ENCODE measurements at regions not wholly inside any gene's neighbourhood (a gene's known extent, or its start where the extent isn't known, plus 50 kb on each side); places are given as distances from the start of the nearest gene placed in this dataset.

DNA sequence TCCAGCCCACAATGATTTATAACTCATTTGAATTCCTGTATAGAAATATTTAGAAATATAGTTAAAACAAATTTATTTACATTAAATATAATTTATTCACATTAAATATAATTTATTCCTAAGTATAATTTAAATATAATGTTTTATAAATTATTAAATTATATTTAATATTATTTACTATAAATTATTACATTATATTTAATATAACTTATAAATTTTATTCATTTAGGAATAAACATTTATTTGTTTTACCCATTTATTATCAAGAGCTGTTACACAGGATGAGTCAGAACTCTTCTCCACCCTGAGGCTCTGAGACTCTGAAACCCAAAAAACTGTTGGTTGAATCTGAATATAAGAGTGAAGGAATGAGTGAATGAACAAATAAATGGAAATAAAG is 170.9 kb upstream of the OBI1 start:
- Histone ChIP-seq H3K4me3 (ENCODE audit: extremely low read depth, insufficient read depth, low read length, poor library complexity, severe bottlenecking) (no peak overlapping the region), H3K9me3 (ENCODE audit: control insufficient read depth, low read length) (no peaks in the 10 kb centered on the region), H3K36me3 (ENCODE audit: control insufficient read depth, insufficient read depth, low read length) (no peaks in the 10 kb centered on the region), H3K27ac (ENCODE audit: low read depth, low read length, severe bottlenecking) (no peak overlapping the region), H3K4me1 (ENCODE audit: control insufficient read depth, insufficient read depth, low read length, poor library complexity, severe bottlenecking) (no peaks in the 10 kb centered on the region)

DNA sequence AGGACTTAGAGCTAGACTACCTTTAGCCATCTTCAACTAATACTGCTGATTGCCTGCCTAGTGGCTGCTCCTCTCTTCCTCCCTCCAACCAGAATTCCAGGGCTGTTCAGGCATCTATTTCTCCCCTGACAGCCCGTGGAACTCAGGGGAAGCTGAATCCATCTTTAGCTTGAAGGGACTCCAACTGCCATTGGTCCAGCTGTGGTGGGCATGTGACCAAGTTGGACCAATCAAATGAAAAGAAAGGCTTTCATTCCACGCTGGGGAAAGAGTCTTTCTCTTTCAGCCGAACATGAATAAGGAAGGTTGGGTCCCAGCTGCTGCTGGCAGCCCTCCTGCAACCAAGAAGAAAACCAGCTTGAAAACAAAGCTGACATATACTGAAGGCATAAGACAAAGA is 168.5 kb upstream of the OBI1 start:
- Histone ChIP-seq H3K9me3 (ENCODE audit: control insufficient read depth, low read length) (no peaks in the 10 kb centered on the region), H3K27ac (ENCODE audit: low read depth, low read length, severe bottlenecking) (no peak overlapping the region), H3K4me1 (ENCODE audit: control insufficient read depth, insufficient read depth, low read length, poor library complexity, severe bottlenecking) (no peaks in the 10 kb centered on the region), H3K36me3 (ENCODE audit: control insufficient read depth, insufficient read depth, low read length) (no peaks in the 10 kb centered on the region), H3K4me3 (ENCODE audit: extremely low read depth, insufficient read depth, low read length, poor library complexity, severe bottlenecking) (no peak overlapping the region)
- 58 to 72% methylated on average over 3 of the region's 3 CpGs for WGBS, 2 experiments (ENCODE audit: insufficient coverage in 2 of 2)

DNA sequence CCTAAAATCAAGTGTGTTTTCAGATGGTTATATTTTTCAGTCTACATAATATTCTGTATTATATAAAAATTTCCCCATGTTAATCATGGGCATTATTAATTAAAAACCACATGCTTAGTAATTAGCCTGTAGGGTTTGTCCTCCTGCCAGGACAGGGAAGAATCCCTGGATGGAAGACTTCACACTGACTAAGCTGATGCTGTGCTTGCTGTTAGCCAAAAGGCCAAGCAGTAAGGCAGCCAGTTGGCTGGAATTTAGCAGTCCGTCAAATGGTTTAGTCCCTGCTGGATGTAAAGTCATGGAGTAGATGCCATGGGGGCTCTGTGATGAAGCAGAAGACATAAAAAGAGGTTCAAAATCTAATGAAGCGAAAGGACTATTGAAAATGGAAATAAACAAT is 168.0 kb upstream of the OBI1 start:
- Histone ChIP-seq H3K4me3 (ENCODE audit: extremely low read depth, insufficient read depth, low read length, poor library complexity, severe bottlenecking) (no peak overlapping the region), H3K27ac (ENCODE audit: low read depth, low read length, severe bottlenecking) (no peak overlapping the region), H3K4me1 (ENCODE audit: control insufficient read depth, insufficient read depth, low read length, poor library complexity, severe bottlenecking) (no peaks in the 10 kb centered on the region), H3K9me3 (ENCODE audit: control insufficient read depth, low read length) (no peaks in the 10 kb centered on the region), H3K36me3 (ENCODE audit: control insufficient read depth, insufficient read depth, low read length) (no peaks in the 10 kb centered on the region)
- WGBS, 2 experiments (ENCODE audit: insufficient coverage in 2 of 2) = 100% methylated on average over 1 of the region's 2 CpGs; no CpG with 5 or more reads in 1 of the 2 experiments

DNA sequence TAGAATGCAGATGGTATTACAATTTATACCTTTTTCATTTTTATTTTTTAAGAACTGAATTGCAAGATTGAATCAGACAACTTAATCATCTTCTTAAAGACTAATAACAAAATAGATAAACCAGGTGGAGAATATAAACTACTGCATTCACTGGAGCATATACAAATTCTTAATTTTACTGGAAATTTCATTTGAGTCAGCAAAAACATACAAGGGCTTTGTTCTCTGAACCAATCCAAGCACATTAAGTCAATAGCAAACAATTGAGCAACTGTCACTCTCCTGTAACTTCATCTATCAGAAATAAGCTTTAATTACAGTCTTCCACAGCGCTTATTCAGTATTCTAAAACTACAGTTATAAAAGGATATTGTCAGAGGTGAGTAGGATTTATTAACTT is 167.4 kb upstream of the OBI1 start:
- WGBS, 2 experiments (ENCODE audit: insufficient coverage in 2 of 2) = no CpG with 5 or more reads among the region's 1 CpG
- H3K9me3 ChIP-seq (ENCODE audit: control insufficient read depth, low read length) = no peaks in the 10 kb centered on the region
- no peaks in the 10 kb centered on the region for H3K4me1 ChIP-seq (ENCODE audit: control insufficient read depth, insufficient read depth, low read length, poor library complexity, severe bottlenecking)

DNA sequence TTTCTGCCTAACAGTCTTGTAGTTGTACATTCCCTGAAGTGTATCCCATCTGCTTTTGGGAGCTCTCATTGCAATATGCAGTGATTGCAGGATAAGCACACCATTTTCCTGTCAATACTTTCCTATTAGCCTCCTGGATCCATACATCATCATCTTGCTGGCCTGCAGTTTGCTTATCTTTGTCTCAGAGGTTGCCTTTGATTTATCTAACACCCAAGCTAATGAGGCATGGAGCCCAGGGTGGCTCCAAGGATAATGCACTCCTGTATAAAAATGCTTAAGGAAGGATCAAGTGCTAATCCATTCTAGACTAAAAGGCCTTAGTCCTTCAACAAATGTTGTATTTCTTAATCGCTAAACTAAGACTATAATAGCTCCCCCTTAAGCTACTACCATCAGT is 161.6 kb upstream of the OBI1 start:
- Histone ChIP-seq H3K4me3 (ENCODE audit: extremely low read depth, insufficient read depth, low read length, poor library complexity, severe bottlenecking) (no peak overlapping the region), H3K27ac (ENCODE audit: low read depth, low read length, severe bottlenecking) (no peak overlapping the region), H3K9me3 (ENCODE audit: control insufficient read depth, low read length) (no peaks in the 10 kb centered on the region), H3K4me1 (ENCODE audit: control insufficient read depth, insufficient read depth, low read length, poor library complexity, severe bottlenecking) (no peaks in the 10 kb centered on the region), H3K36me3 (ENCODE audit: control insufficient read depth, insufficient read depth, low read length) (no peaks in the 10 kb centered on the region)
- WGBS, 2 experiments (ENCODE audit: insufficient coverage in 2 of 2) = 92% methylated on average over 1 of the region's 1 CpG; no CpG with 5 or more reads in 1 of the 2 experiments

More for the DNA sequence above, 167.4 kb upstream of the OBI1 start:
- Histone ChIP-seq H3K27ac (ENCODE audit: low read depth, low read length, severe bottlenecking) (no peak overlapping the region), H3K36me3 (ENCODE audit: control insufficient read depth, insufficient read depth, low read length) (no peaks in the 10 kb centered on the region), H3K4me3 (ENCODE audit: extremely low read depth, insufficient read depth, low read length, poor library complexity, severe bottlenecking) (no peak overlapping the region)

DNA sequence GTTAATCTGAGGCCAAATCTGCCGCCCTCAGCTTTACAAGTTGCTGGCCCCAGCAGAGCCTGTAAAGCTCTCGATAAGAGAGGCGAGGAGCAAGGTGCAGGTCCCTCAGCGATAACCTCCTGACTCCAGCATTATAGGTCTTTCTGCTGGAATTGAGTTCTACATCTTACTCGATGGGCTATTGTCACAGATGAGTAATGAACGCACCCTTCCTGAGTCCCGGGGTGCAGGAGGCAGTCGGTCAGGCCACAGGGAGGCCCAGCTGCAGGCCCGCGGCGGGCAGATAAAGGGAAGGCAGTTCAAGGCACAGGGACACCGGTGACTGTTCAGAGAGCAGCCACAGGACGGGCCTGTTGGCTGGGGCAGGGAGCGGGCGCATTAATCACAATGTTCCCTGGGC is 157.6 kb upstream of the OBI1 start:
- no peaks in the 10 kb centered on the region for H3K9me3 ChIP-seq (ENCODE audit: control insufficient read depth, low read length)
- WGBS, 2 experiments (ENCODE audit: insufficient coverage in 2 of 2) = 89 to 92% methylated on average over 14 to 15 of the region's 15 CpGs
- no peaks in the 10 kb centered on the region for H3K4me1 ChIP-seq (ENCODE audit: control insufficient read depth, insufficient read depth, low read length, poor library complexity, severe bottlenecking)
- H3K4me3 ChIP-seq (ENCODE audit: extremely low read depth, insufficient read depth, low read length, poor library complexity, severe bottlenecking) = no peak overlapping the region
- H3K27ac ChIP-seq (ENCODE audit: low read depth, low read length, severe bottlenecking) = no peak overlapping the region
- no peaks in the 10 kb centered on the region for H3K36me3 ChIP-seq (ENCODE audit: control insufficient read depth, insufficient read depth, low read length)

DNA sequence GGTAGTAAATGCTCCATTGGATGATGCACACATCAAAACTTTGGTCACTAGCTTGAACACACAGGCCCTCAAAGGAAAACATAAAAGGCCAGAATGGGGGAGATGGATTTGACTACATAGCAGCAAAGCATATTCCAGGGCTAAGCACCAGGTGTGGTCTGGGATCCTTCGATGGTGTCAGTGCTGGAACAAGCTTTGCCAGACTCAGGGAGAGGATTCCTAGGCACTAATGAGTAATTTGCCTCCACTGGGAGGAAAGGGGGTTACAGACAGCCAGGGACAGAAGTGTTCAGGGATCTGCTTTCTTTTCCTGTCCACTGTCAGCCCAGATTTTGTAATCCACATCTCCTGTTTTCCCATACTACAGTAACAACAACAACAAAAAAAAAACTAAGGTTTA is 157.2 kb upstream of the OBI1 start:
- Histone ChIP-seq H3K4me1 (ENCODE audit: control insufficient read depth, insufficient read depth, low read length, poor library complexity, severe bottlenecking) (no peaks in the 10 kb centered on the region), H3K4me3 (ENCODE audit: extremely low read depth, insufficient read depth, low read length, poor library complexity, severe bottlenecking) (no peak overlapping the region), H3K9me3 (ENCODE audit: control insufficient read depth, low read length) (no peaks in the 10 kb centered on the region), H3K36me3 (ENCODE audit: control insufficient read depth, insufficient read depth, low read length) (no peaks in the 10 kb centered on the region), H3K27ac (ENCODE audit: low read depth, low read length, severe bottlenecking) (no peak overlapping the region)
- WGBS, 2 experiments (ENCODE audit: insufficient coverage in 2 of 2) = 80% methylated on average over 1 of the region's 1 CpG; no CpG with 5 or more reads in 1 of the 2 experiments

DNA sequence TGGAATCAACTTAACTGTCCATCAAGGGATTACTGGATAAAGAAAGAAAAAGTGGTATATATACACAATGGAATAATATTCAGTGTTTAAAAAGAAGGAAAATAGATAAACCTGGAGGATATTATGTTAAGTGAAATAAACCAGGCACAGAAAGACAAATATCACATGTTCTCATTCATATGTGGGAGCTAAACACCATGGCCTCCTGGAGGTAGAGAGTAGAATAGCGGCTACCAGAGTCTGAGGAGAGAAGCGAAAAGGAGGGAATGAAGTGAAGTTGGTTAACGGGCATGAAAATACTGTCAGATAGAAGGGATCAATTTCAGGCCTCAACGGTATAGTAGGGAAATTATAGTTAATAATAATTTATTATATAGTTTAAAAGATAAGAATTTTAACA is 147.5 kb upstream of the OBI1 start:
- Histone ChIP-seq H3K27ac (ENCODE audit: low read depth, low read length, severe bottlenecking) (no peak overlapping the region), H3K9me3 (ENCODE audit: control insufficient read depth, low read length) (no peaks in the 10 kb centered on the region), H3K36me3 (ENCODE audit: control insufficient read depth, insufficient read depth, low read length) (no peaks in the 10 kb centered on the region), H3K4me3 (ENCODE audit: extremely low read depth, insufficient read depth, low read length, poor library complexity, severe bottlenecking) (no peak overlapping the region), H3K4me1 (ENCODE audit: control insufficient read depth, insufficient read depth, low read length, poor library complexity, severe bottlenecking) (no peaks in the 10 kb centered on the region)
- no CpG with 5 or more reads among the region's 4 CpGs for WGBS, 2 experiments (ENCODE audit: insufficient coverage in 2 of 2)

DNA sequence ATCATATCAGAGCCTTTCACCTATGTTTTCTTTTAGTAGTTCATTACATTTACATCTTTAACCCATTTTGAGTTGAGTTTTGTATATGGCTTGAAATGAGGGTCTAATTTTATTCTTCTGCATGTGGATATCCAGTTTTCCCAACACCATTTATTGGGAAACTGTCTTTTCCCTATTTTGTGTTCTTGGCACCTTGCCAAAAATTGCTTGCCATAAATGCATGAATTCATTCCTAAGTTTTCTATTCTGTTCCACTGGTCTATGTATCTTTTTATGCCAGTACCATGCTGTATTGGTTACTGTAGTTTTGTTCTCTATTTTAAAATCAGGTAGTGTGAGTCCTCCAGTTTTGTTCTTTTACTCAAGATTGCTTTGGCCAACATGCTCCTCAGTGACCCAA is 144.0 kb upstream of the OBI1 start:
- Histone ChIP-seq H3K4me3 (ENCODE audit: extremely low read depth, insufficient read depth, low read length, poor library complexity, severe bottlenecking) (no peak overlapping the region), H3K36me3 (ENCODE audit: control insufficient read depth, insufficient read depth, low read length) (no peaks in the 10 kb centered on the region), H3K9me3 (ENCODE audit: control insufficient read depth, low read length) (no peaks in the 10 kb centered on the region), H3K4me1 (ENCODE audit: control insufficient read depth, insufficient read depth, low read length, poor library complexity, severe bottlenecking) (no peaks in the 10 kb centered on the region), H3K27ac (ENCODE audit: low read depth, low read length, severe bottlenecking) (no peak overlapping the region)

DNA sequence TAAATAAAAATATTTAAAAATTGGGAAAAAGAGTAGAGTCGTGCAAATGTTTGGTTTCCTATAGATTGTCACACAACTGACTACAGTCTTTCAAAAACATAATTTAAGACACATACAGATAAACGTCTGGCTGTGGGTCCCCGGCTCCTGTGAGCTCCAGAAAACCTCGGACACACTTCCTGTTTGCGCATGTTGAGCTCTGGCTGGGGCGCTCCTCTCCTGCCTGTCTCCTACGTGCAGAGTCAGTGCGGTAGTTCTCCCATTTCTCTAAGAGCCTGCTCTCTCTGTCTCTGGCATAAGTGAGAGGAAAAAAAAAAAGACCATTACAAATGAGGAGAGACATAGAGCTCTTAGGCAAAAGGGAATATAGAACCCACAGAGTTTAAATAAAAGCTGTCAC is 128.2 kb upstream of the OBI1 start:
- WGBS, 2 experiments (ENCODE audit: insufficient coverage in 2 of 2) = 75 to 85% methylated on average over 5 to 7 of the region's 8 CpGs
- no peaks in the 10 kb centered on the region for H3K9me3 ChIP-seq (ENCODE audit: control insufficient read depth, low read length)
- no peaks in the 10 kb centered on the region for H3K4me1 ChIP-seq (ENCODE audit: control insufficient read depth, insufficient read depth, low read length, poor library complexity, severe bottlenecking)
- no peaks in the 10 kb centered on the region for H3K36me3 ChIP-seq (ENCODE audit: control insufficient read depth, insufficient read depth, low read length)
- no peak overlapping the region for H3K4me3 ChIP-seq (ENCODE audit: extremely low read depth, insufficient read depth, low read length, poor library complexity, severe bottlenecking)
- no peak overlapping the region for H3K27ac ChIP-seq (ENCODE audit: low read depth, low read length, severe bottlenecking)

DNA sequence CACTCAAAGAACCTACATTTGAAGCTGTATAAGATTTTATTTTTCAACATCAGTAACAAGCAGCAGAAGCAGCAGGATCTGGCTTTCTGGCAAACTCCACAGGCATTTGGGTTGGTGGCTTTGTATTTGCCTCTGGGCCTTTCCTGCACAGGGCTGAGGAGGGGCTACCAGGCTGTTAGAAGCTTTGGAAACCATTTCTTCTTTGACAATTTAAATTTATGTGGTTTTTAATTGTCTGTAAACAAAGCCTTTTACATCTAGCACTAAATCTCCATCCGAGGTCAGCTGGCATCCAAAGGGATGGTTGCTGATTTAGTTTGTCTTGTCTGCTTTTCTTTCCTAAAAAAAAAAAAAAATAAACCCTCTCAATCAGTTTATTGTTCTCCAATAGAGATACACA is 127.5 kb upstream of the OBI1 start:
- Histone ChIP-seq H3K4me1 (ENCODE audit: control insufficient read depth, insufficient read depth, low read length, poor library complexity, severe bottlenecking) (no peaks in the 10 kb centered on the region), H3K4me3 (ENCODE audit: extremely low read depth, insufficient read depth, low read length, poor library complexity, severe bottlenecking) (no peak overlapping the region), H3K27ac (ENCODE audit: low read depth, low read length, severe bottlenecking) (no peak overlapping the region), H3K9me3 (ENCODE audit: control insufficient read depth, low read length) (no peaks in the 10 kb centered on the region), H3K36me3 (ENCODE audit: control insufficient read depth, insufficient read depth, low read length) (no peaks in the 10 kb centered on the region)
- no CpG with 5 or more reads among the region's 1 CpG for WGBS, 2 experiments (ENCODE audit: insufficient coverage in 2 of 2)

DNA sequence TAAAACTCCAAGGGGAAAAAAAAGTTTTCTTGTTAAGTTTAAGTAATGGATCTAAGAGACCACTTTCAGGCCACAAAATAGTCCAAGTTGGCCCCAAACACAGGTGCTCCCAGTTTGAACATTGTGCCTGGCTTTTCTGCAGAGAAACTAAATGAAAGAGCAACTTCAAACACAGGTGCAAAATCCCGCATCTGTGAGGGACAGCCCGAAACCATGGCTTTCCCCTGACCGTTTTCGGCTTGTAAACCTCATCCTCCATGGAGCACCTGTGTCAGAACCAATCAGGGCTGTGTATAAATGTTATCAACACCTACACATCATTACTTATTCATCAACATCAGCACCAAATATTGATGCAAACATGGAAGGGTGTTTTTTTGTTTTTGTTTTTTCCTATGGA is 126.8 kb upstream of the OBI1 start:
- no peaks in the 10 kb centered on the region for H3K4me1 ChIP-seq (ENCODE audit: control insufficient read depth, insufficient read depth, low read length, poor library complexity, severe bottlenecking)
- 93 to 98% methylated on average over 3 to 4 of the region's 4 CpGs for WGBS, 2 experiments (ENCODE audit: insufficient coverage in 2 of 2)
- H3K9me3 ChIP-seq (ENCODE audit: control insufficient read depth, low read length) = no peaks in the 10 kb centered on the region
- H3K4me3 ChIP-seq (ENCODE audit: extremely low read depth, insufficient read depth, low read length, poor library complexity, severe bottlenecking) = no peak overlapping the region
- no peak overlapping the region for H3K27ac ChIP-seq (ENCODE audit: low read depth, low read length, severe bottlenecking)
- H3K36me3 ChIP-seq (ENCODE audit: control insufficient read depth, insufficient read depth, low read length) = no peaks in the 10 kb centered on the region

Measured in mesodermal cell (in vitro differentiated cells).